OCI-LY3 (cell line): ENCODE measurements at regions not wholly inside any gene's neighbourhood (a gene's known extent, or its start where the extent isn't known, plus 50 kb on each side); places are given as distances from the start of the nearest gene placed in this dataset.
"Not testable (repeated sequence)": the region's sequence is repeated elsewhere in the genome, so short reads cannot be mapped to it uniquely, and the experiment has no call there.

Experiments used
- H2AFZ ChIP-seq: fragments of 200-600, 300-600 bp; shearing (Covaris generic); 2 replicates; pipeline ENCODE4 v1.6.0; 2014; ENCODE audit warnings: antibody characterized with exemption, low read depth, low read length
- H3K27ac ChIP-seq: fragments of 200-600, 300-600 bp; sonication (generic); 2 replicates; pipeline ENCODE4 v1.5.1; 2014; ENCODE audit warnings: mild to moderate bottlenecking, low read length, moderate library complexity, mixed read lengths
- H3K27me3 ChIP-seq: fragments of 200-600, 300-600 bp; sonication (generic); 2 replicates; pipeline ENCODE4 v1.6.1; 2014; ENCODE audit warnings: low read depth, low read length, mixed read lengths
- H3K36me3 ChIP-seq: fragments of 200-600, 300-600 bp; sonication (generic); replicated peaks from 2 replicates; pipeline ENCODE3; 2014; ENCODE audit warnings: low read depth, low read length, mixed read lengths
- H3K4me1 ChIP-seq: fragments of 300-600, 200-600 bp; sonication (generic); 2 replicates; pipeline ENCODE4 v1.6.1; 2014; ENCODE audit warnings: low read length, mixed read lengths
- H3K4me2 ChIP-seq: fragments of 200-600, 300-600 bp; sonication (generic); 2 replicates; pipeline ENCODE4 v1.6.1; 2014; ENCODE audit warnings: low read length, mixed read lengths
- H3K4me3 ChIP-seq: fragments of 300-600, 200-600 bp; sonication (generic); 2 replicates; pipeline ENCODE4 v1.5.1; 2014; ENCODE audit warnings: antibody characterized with exemption, mild to moderate bottlenecking, low read length, moderate library complexity
- H3K79me2 ChIP-seq: fragments of 300-600, 200-600 bp; shearing (Covaris generic); 2 replicates; pipeline ENCODE4 v1.6.1; 2014; ENCODE audit warnings: mild to moderate bottlenecking, low read length, mixed read lengths
- H3K9ac ChIP-seq: fragments of 300-600, 200-600 bp; shearing (Covaris generic); 2 replicates; pipeline ENCODE4 v1.6.0; 2014; ENCODE audit warnings: mild to moderate bottlenecking, low read length, moderate library complexity
- H3K9me3 ChIP-seq: fragments of 200-600, 300-600 bp; shearing (Covaris generic); 2 replicates; pipeline ENCODE4 v1.6.1; 2014; ENCODE audit warnings: low read length, mixed read lengths; ENCODE audit not compliant: insufficient read depth
- H4K20me1 ChIP-seq: fragments of 200-600, 300-600 bp; sonication (generic); 2 replicates; pipeline ENCODE4 v1.6.1; 2016; ENCODE audit warnings: low read length, mixed read lengths; ENCODE audit not compliant: insufficient read depth
- CTCF ChIP-seq: fragments of 200-600, 300-600 bp; sonication (generic); IDR thresholded peaks from 2 replicates; pipeline ENCODE4 v1.5.1; 2014; ENCODE audit warnings: antibody characterized with exemption, low read length, low read depth
- EZH2phosphoT487 ChIP-seq: fragments of 200-600 bp; shearing (Covaris generic); IDR thresholded peaks from 2 replicates; pipeline ENCODE4 v1.6.1; 2018; ENCODE audit warnings: antibody characterized with exemption, mixed run types, low read depth

- Histone ChIP-seq H3K9ac (no peak overlapping the region), H3K4me1 (peaks cover 26% of the 10 kb centered on the region), H3K9me3 (peaks cover 12% of the 10 kb centered on the region; the same call in 1 of the 2 replicates), H3K27ac (no peak overlapping the region), H3K27me3 (no peaks in the 10 kb centered on the region), H3K4me3 (no peak overlapping the region), H3K79me2 (no peaks in the 10 kb centered on the region), H2AFZ (no peak overlapping the region), H3K36me3 (no peaks in the 10 kb centered on the region), H3K4me2 (no peak overlapping the region), H4K20me1 (no peaks in the 10 kb centered on the region)
- TF ChIP-seq EZH2phosphoT487, result no peak
- no peak for TF ChIP-seq CTCF
Observed at GRCh38 chr9:82131072-82131471, 142.5 kb downstream of the SPATA31D1 start.

- Histone ChIP-seq H3K36me3 (no peaks in the 10 kb centered on the region), H2AFZ (no peak overlapping the region), H3K4me1 (peaks cover 26% of the 10 kb centered on the region), H3K79me2 (no peaks in the 10 kb centered on the region), H3K27me3 (no peaks in the 10 kb centered on the region), H3K4me2 (peak overlapping the region; percentile 1; the same call in 1 of the 2 replicates), H4K20me1 (no peaks in the 10 kb centered on the region), H3K4me3 (no peak overlapping the region), H3K9ac (no peak overlapping the region), H3K9me3 (peaks cover 17% of the 10 kb centered on the region; the same call in 1 of the 2 replicates), H3K27ac (no peak overlapping the region)
- TF ChIP-seq EZH2phosphoT487, result no peak
- TF ChIP-seq CTCF, result no peak
Observed at GRCh38 chr9:82132024-82132423, 143.5 kb downstream of the SPATA31D1 start.

- no peaks in the 10 kb centered on the region for H3K27me3 ChIP-seq
- no peak overlapping the region for H3K27ac ChIP-seq
- H3K4me3 ChIP-seq, result no peak overlapping the region
- H3K36me3 ChIP-seq, result no peaks in the 10 kb centered on the region
- no peak for TF ChIP-seq EZH2phosphoT487
- no peak for TF ChIP-seq CTCF
- no peak overlapping the region for H3K9ac ChIP-seq
- H3K4me1 ChIP-seq, result peaks cover 12% of the 10 kb centered on the region
- no peaks in the 10 kb centered on the region for H3K79me2 ChIP-seq
- H2AFZ ChIP-seq, result no peak overlapping the region
- H4K20me1 ChIP-seq, result no peaks in the 10 kb centered on the region
- 0 out of 2 replicates have a peak, but pooled peaks cover 5% of the 10 kb centered on the region for H3K9me3 ChIP-seq
- no peak overlapping the region for H3K4me2 ChIP-seq
Observed at GRCh38 chr9:82134010-82134409, 145.4 kb downstream of the SPATA31D1 start.

GRCh38 chr9:82135106-82135505, 146.5 kb downstream of the SPATA31D1 start:
- no peak overlapping the region for H2AFZ ChIP-seq
- no peaks in the 10 kb centered on the region for H3K27me3 ChIP-seq
- no peaks in the 10 kb centered on the region for H3K79me2 ChIP-seq
- no peak overlapping the region for H3K9ac ChIP-seq
- peaks cover 12% of the 10 kb centered on the region for H3K4me1 ChIP-seq
- no peak overlapping the region for H3K4me3 ChIP-seq
- H3K27ac ChIP-seq, result no peak overlapping the region
- H3K4me2 ChIP-seq, result no peak overlapping the region
- no peaks in the 10 kb centered on the region for H4K20me1 ChIP-seq
- no peaks in the 10 kb centered on the region for H3K36me3 ChIP-seq
- 0 out of 2 replicates have a peak, but pooled peaks cover 5% of the 10 kb centered on the region for H3K9me3 ChIP-seq
- no peak for TF ChIP-seq CTCF
- TF ChIP-seq EZH2phosphoT487, result no peak

- not testable (repeated sequence) for H3K4me1 ChIP-seq, H3K79me2 ChIP-seq, H3K4me3 ChIP-seq, H3K27ac ChIP-seq, H3K9me3 ChIP-seq, H2AFZ ChIP-seq, H3K9ac ChIP-seq, H3K4me2 ChIP-seq, H3K27me3 ChIP-seq, H4K20me1 ChIP-seq, H3K36me3 ChIP-seq
Observed at GRCh38 chr9:82138081-82138480, 149.5 kb downstream of the SPATA31D1 start.
